H1 (cell line): ENCODE measurements at regions not wholly inside any gene's neighbourhood (a gene's known extent, or its start where the extent isn't known, plus 50 kb on each side); places are given as distances from the start of the nearest gene placed in this dataset.

Experiments used
- ATF3 ChIP-seq: IDR thresholded peaks from 2 replicates; pipeline ENCODE4 v1.6.1; 2011; ENCODE audit warnings: low read depth, mild to moderate bottlenecking, low read length; ENCODE audit not compliant: insufficient read depth
- CHD2 ChIP-seq: IDR thresholded peaks from 2 replicates; pipeline ENCODE4 v1.6.1; 2012; ENCODE audit warnings: low read length, improper control_type of control experiment
- CTCF ChIP-seq, 3 experiments: IDR thresholded peaks; 1 replicate in 2 of 3; 2 replicates in 1 of 3; pipeline versions ENCODE4 v1.5.1 to v1.6.1; 2011; ENCODE audit warnings: low read length in 3 of 3, mild to moderate bottlenecking in 3 of 3, inconsistent platforms in 2 of 3, low read depth in 1 of 3, moderate library complexity in 1 of 3; ENCODE audit not compliant: insufficient read depth in 1 of 3; ENCODE audit errors: control extremely low read depth in 1 of 3
- PHF8 ChIP-seq: fragments of 200-600 bp; sonication (generic); conservative IDR thresholded peaks from 2 replicates; pipeline ENCODE4 v1.7.1; 2012; ENCODE audit warnings: low read depth, mild to moderate bottlenecking, inconsistent platforms, low read length, moderate library complexity
- SAP30 ChIP-seq: fragments of 300-600 bp; sonication (generic); IDR thresholded peaks from 2 replicates; pipeline ENCODE4 v1.7.1; 2012; ENCODE audit warnings: low read length, moderate library complexity, mild to moderate bottlenecking, inconsistent platforms; ENCODE audit not compliant: insufficient read depth, insufficient replicate concordance
- TBP ChIP-seq: IDR thresholded peaks from 2 replicates; pipeline ENCODE4 v1.6.1; 2011; ENCODE audit warnings: low read depth, low read length, improper control_type of control experiment

- TF ChIP-seq TBP (no peak), PHF8 (no peak), CTCF (IDR thresholded peaks at IDR 0.05; ENCODE audit: control extremely low read depth in 1 of 3, insufficient read depth in 1 of 3, low read depth in 1 of 3, low read length in 3 of 3) (no peak), SAP30 (no peak), CHD2 (no peak), ATF3 (no peak)
Observed at GRCh38 chr20:7792150-7792869, 147.9 kb downstream of the HAO1 start (continued).
